BE2C (cell line): ENCODE measurements at regions not wholly inside any gene's neighbourhood (a gene's known extent, or its start where the extent isn't known, plus 50 kb on each side); places are given as distances from the start of the nearest gene placed in this dataset.

Experiments
- DNase-seq: peaks from one replicate; pipeline ENCODE4 v3.0.0-alpha.2; 2020
- H3K27me3 ChIP-seq: fragments of 250-450 bp; sonication (Bioruptor Pico); 2 replicates; pipeline ENCODE4 v1.5.1; 2020; ENCODE audit warnings: mild to moderate bottlenecking
- H3K36me3 ChIP-seq: fragments of 250-450 bp; sonication (Bioruptor Pico); 2 replicates; pipeline ENCODE4 v1.5.1; 2020; ENCODE audit warnings: mild to moderate bottlenecking
- H3K4me1 ChIP-seq: fragments of 250-450 bp; sonication (Bioruptor Pico); 2 replicates; pipeline ENCODE4 v1.5.1; 2020
- H3K4me3 ChIP-seq: 2 replicates; pipeline ENCODE4 v1.5.1; 2011; ENCODE audit warnings: low read depth, low read length
- H3K9me3 ChIP-seq: fragments of 250-450 bp; sonication (Bioruptor Pico); 2 replicates; pipeline ENCODE4 v1.5.1; 2020
- TF ChIP-seq, protein P1 (sequence below): IDR thresholded peaks from 2 replicates; pipeline ENCODE4 v1.5.1; 2012; ENCODE audit warnings: mild to moderate bottlenecking, low read depth, low read length

DNA sequence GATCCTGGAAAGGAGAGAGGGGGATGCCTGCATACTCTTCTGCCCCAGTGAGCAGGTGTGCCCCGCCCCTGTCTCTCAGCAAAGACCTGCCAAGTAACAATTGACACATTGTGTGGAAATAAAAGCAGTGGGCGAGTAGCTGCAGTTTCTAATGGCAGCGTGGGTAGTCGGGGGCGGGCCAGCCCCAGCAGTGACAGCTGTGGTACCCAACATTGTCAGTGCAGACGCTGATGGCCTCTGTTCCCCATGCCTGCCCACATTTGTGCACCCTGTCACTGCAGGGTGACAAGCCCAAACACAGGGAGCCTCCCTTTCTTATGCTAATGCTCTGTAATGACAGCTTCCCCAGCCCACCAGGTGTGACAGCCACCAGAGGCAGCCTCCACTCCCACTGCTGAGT is 491.7 kb downstream of the DHX35 start:
- TF ChIP-seq, protein P1, sequence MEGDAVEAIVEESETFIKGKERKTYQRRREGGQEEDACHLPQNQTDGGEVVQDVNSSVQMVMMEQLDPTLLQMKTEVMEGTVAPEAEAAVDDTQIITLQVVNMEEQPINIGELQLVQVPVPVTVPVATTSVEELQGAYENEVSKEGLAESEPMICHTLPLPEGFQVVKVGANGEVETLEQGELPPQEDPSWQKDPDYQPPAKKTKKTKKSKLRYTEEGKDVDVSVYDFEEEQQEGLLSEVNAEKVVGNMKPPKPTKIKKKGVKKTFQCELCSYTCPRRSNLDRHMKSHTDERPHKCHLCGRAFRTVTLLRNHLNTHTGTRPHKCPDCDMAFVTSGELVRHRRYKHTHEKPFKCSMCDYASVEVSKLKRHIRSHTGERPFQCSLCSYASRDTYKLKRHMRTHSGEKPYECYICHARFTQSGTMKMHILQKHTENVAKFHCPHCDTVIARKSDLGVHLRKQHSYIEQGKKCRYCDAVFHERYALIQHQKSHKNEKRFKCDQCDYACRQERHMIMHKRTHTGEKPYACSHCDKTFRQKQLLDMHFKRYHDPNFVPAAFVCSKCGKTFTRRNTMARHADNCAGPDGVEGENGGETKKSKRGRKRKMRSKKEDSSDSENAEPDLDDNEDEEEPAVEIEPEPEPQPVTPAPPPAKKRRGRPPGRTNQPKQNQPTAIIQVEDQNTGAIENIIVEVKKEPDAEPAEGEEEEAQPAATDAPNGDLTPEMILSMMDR: no peak
- no peak overlapping the region for H3K4me3 ChIP-seq
- H3K27me3 ChIP-seq: no peaks in the 10 kb centered on the region
- no peaks in the 10 kb centered on the region for H3K36me3 ChIP-seq
- no peaks in the 10 kb centered on the region for H3K9me3 ChIP-seq
- H3K4me1 ChIP-seq: no peaks in the 10 kb centered on the region
- no peak for DNase-seq

DNA sequence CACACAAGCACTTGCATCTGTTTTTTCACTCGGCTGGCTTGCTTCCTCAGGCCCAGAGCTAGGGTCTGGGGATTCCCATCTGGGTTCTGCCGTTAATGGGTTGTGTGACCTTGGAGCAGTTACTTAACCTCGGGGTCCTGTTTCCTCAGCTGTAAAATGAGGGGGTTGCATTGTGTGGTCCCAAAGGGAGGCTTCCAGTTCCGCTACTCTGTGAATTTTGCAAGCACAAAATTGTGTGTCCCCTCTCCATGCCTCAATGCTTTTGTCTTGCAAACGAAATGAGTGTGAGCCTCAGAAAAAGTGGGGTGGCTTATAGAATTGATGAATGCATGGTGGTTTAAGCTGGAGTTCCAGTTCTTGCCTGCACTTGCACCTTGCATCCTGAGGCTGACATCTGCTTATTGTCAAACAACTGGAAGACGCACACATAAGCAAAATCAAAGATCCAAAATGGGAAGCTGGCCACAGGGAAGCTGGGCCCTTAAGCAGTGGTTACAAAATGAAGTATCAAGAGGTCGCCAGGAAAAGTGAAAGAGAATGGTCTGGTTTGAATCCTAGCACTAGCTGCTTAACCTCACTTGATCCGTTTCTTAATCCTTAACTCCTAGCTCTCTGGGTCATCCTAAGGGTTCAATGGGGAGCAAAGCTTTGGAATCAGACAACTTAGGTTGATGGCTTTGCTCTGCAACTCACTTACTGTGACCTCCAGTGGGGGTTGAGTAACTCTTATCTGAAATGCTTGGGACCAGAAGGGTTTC is 490.6 kb downstream of the DHX35 start:
- no peaks in the 10 kb centered on the region for H3K36me3 ChIP-seq
- no peak overlapping the region for H3K4me3 ChIP-seq
- H3K27me3 ChIP-seq: no peaks in the 10 kb centered on the region
- no peaks in the 10 kb centered on the region for H3K4me1 ChIP-seq
- no peak for DNase-seq
- H3K9me3 ChIP-seq: no peaks in the 10 kb centered on the region
- TF ChIP-seq, protein P1: no peak

DNA sequence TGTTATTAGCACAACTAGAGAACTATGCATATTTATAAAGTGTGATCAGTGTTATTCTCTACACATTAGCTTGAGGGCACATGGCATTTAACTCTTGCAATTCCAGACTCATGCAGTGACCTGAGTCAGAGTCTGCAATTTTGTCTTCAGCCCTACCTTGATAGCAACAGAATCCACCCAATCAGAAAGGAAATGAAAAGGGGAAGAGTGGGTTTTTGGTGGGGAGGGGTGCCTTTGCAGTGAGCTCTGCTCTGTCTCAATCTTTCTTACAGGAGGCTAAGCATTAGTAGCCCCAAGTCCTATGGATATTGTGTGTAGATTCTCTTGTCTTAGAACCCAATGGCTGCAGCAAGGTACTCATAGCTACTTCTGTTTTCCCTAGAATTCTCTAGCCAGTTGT is 489.2 kb downstream of the DHX35 start:
- no peak for DNase-seq
- H3K4me1 ChIP-seq: no peaks in the 10 kb centered on the region
- no peaks in the 10 kb centered on the region for H3K36me3 ChIP-seq
- no peaks in the 10 kb centered on the region for H3K27me3 ChIP-seq
- H3K9me3 ChIP-seq: no peaks in the 10 kb centered on the region
- no peak overlapping the region for H3K4me3 ChIP-seq
- TF ChIP-seq, protein P1: no peak

DNA sequence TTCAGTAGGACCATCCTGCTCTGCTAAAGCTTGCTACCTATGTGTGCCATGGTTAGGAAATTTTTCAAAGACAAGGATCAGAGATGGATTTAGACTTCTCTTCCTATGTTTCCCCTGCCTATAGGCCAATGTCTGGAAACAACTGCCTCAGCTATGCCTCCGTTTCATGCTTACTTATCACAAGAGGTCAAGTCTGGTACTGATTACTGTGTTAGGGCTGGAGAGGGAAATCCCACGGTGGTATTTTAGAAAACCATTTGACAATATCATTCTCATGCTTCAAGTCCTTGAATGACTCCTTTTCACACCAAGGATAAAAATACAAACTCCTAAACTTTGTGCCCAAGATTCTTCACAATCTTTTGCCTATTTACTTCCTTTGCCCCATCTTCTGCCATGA is 484.3 kb downstream of the DHX35 start:
- no peaks in the 10 kb centered on the region for H3K9me3 ChIP-seq
- no peaks in the 10 kb centered on the region for H3K36me3 ChIP-seq
- no peaks in the 10 kb centered on the region for H3K4me1 ChIP-seq
- TF ChIP-seq, protein P1: no peak
- DNase-seq: no peak
- H3K4me3 ChIP-seq: no peak overlapping the region
- H3K27me3 ChIP-seq: no peaks in the 10 kb centered on the region

DNA sequence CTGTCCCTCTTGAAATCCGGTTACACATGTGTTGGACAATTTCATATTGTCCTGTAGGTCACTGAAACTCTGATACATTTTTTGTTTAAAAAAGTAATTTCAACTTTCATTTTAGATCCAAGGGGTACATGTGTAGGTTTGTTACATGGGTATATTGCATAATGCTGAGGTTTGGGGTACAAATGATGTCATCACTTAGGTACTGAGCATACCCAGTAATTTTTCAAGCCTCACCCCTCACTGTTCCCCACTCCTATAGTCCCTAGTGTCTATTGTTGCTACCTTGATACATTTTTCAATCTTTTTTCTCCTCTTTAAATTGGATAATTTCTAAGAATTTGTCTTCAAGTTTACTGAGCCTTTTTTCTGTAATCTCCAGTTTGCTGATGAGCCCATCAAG is 483.0 kb downstream of the DHX35 start:
- TF ChIP-seq, protein P1: no peak
- Histone ChIP-seq H3K4me3 (no peak overlapping the region), H3K4me1 (no peaks in the 10 kb centered on the region), H3K9me3 (no peaks in the 10 kb centered on the region), H3K36me3 (no peaks in the 10 kb centered on the region), H3K27me3 (no peaks in the 10 kb centered on the region)
- DNase-seq: no peak

DNA sequence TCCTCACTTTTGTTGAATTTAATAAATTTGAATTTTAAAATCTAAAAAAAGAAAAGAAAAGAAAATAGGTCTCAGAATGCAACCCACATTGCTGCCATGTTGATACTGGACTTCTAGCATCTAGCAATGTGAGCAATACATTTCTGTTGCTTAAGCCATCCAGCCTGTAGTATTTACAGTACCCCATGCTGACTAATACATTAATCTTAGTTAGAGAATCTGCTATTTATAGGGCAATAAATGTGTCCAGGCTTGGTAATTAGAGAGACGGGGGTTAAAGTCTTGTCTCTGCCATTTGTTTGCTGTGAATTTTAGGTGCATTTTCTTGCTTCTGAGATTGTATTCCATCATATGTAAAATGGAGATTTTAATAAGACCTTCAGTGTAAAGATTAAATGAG is 471.3 kb downstream of the DHX35 start:
- no peak for DNase-seq
- no peaks in the 10 kb centered on the region for H3K4me1 ChIP-seq
- no peaks in the 10 kb centered on the region for H3K9me3 ChIP-seq
- H3K36me3 ChIP-seq: no peaks in the 10 kb centered on the region
- no peak overlapping the region for H3K4me3 ChIP-seq
- H3K27me3 ChIP-seq: no peaks in the 10 kb centered on the region
- TF ChIP-seq, protein P1: no peak
